NCI-H2196 treated with DMSO at 0.1 percent for 48 hours (cell line): ENCODE measurements at regions not wholly inside any gene's neighbourhood (a gene's known extent, or its start where the extent isn't known, plus 50 kb on each side); places are given as distances from the start of the nearest gene placed in this dataset.
A peak's percentile ranks its signal among the peaks of the same experiment; 100 is the strongest.
"Not testable (repeated sequence)": the region's sequence is repeated elsewhere in the genome, so short reads cannot be mapped to it uniquely, and the experiment has no call there.

Source experiments
- DNase-seq: peaks from one replicate; lab custom pipeline; 2025; ENCODE audit not compliant: unreplicated experiment; lab: John Stamatoyannopoulos, UW

DNA sequence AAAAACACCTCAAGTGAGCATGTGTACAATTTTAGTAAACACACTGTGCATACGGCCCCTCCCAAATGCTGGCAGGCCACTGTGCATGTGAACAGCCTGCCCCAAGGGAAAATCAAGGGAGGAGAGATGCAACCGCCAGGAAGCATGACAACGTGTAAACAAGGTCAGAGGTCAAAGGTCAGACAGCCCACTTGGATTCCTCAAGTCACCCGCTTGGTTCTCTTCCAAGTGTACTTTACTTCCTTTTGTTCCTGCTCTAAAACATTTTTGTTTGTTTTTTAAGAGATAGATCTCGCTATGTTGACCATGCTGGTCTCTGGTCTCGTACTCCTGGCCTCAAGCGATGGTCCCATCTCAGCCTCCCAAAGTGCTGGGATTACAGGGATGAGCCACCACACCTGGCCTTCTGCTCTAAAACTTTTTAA is 126.7 kb upstream of the SHB start:
- no peak for DNase-seq

DNA sequence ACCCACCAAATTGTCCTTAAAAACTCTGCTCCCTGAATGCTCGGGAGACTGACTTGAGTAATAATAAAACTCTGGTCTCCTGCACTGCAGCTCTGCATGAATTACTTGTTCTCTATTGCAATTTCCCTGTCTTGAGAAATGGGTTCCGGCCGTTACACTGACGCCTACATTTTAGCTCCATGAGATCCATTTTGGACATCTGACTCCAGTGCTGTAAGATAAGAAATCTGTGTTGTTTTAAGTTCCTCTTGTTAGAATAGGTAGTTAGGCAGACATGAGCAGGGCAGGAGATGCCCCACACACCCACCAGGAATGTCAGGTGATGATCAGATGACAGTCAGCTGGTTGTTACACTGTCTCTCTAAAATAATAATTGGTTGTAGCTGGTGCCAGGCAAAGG is 125.8 kb upstream of the SHB start:
- no peak for DNase-seq

DNA sequence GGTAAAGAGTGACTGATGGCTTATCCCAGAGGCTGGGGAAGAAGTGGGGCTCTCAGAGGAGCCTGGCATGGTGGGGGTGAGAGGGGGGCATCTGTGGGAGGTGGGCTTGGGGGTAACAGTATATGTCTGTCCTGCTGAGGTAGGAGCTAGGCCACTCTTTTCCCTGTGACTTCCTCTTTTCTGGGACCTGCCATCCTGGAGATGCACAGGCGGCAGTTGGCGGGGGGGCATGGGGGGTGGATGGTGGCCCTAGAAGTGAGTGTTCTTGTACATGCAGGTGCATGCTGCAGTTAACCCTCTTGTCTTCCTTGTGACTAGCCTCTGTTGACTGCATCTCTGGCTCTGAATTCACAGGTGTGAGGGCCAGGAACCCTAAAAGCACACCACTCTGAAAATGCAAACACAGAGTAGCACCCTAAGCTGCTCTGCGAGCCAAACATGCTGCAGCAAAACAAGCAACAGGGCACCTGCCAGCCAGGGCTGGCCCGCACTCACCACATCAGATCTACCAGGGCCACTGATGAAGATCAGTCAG is 123.8 kb upstream of the SHB start:
- DNase-seq: no peak

DNA sequence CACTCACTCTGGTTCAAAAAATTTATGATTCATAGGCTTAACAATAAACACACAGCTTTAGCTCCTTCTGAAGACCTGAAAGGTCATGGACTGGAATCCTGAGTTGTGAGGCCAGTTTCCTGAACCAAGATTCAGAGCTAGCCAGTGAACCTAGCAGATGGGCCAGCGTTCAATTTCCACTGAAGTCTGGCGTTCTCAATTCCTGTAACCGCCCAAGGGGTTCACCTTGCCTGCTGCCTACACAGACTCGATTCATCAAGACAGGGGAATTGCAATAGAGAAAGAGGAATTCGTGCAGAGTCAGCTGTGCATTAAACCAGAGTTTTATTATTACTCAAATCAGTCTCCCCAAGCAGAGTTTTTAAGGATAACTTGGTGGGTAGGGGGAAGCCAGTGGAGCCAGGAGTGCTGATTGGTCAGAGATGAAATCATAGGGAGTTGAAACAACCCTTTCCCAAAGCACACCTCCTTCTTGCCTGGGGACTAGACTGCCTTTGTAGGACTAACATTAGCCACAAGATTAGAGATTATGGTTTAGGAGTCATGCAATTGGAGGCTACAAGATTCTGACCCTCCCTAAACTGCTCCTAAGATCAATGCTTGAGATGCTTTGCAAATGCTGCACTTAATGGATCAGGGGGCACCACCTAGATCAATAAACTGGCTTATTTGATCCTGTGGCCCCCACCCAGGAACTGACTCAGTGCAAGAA is 117.5 kb upstream of the SHB start:
- DNase-seq: no peak

- no peak for DNase-seq
Measured at GRCh38 chr9:38185647-38186403, 116.8 kb upstream of the SHB start.

GRCh38 chr9:38183994-38184568 is 115.1 kb upstream of the SHB start:
- DNase-seq: no peak

DNA sequence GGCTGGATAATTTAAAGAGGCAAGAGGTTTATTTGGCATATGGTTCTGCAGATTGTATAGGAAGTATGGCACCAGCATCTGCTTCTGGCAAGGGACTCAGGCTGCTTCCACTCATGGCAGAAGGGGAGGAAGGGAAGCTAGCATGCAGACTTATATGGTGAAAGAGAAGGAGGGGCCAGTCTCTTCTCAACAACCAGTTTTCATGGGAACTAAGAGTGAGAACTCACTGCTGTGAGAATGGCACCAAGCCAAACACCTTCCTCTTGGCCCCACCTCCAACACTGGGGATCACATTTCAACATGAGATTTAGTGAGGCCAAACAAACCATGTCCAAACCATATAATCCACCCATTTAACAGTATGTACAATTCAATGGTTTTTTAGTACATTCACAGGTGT is 113.3 kb upstream of the SHB start:
- DNase-seq: no peak

- DNase-seq: no peak
Measured at GRCh38 chr9:38181866-38182265, 112.8 kb upstream of the SHB start.

GRCh38 chr9:38181232-38181631 is 112.2 kb upstream of the SHB start:
- no peak for DNase-seq

DNA sequence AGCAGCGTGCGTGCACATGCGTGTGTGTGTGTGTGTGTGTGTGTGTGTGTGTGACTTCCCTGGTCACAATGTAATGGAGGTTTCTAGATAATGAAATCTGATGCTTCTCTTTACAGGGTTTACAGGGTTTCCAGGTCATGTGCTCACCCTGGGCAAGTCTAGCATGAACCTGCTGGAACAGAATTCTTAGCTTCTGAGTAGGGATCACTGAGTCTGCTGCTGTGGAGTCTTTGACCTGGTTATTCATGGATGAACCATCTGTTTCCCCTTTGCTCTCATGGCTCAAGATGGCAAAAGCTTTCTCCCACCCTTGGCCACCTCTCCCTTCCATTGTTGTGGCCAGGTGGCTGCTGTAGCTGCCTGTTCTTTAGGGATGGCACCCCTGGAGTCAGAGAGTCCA is 111.6 kb upstream of the SHB start:
- DNase-seq: no peak

DNA sequence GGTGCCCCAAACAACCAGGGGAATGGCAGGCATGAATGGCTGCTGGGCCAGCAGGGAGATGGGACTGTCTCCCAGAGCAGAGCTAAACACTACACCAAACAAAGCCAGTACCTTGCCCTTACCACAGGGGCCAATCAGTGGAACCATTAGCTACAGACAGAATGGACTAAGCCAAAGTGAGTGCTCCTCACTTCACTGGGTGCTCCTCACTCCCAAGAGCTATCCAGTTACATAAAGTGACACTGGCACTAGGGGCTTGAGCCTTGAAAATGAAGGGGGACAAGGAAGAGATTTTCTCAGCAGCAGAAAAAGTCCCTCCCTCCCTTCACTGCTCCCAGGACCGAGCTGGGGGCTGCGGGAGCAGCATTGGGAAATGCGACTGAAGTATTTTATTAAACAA is 110.9 kb upstream of the SHB start:
- DNase-seq: no peak

DNA sequence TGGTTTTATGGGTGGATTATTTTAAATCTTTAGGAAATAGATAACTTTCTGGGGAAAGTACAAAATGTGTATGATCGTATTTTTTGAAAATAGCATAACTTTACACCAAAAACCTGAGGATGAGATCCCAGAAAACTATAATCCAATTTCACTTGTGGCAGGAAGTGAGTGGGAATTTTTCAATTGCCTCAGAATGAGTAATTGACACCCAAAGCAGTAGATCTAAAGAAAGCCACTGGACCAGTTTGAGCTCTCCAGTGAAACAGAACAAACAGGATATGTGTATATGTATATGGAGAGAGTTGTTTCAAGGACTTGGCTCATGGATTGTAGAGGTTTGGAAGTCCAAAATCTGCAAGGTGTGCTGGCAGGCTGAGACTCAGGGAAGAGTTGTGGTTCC is 109.2 kb upstream of the SHB start:
- peak; percentile 23 for DNase-seq

DNA sequence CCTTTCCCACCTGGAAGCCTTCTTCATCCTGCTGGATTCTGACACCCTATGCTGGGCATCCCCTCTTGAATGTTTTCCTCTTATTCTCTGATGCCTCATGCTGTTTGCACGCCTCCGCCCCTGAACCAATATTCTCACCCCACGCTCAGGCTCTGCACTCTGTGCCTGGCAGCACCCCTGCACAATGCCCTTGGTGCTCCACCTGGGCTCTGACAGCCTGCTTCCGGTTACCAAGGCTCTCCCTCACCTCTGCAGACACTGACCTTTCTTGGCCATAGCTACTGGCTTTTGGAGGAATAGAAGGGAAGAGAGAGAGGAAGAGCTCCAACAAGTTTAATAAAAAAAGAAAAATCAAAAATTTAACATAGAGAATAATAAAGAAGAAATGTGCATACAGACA is 108.7 kb upstream of the SHB start:
- DNase-seq: no peak

DNA sequence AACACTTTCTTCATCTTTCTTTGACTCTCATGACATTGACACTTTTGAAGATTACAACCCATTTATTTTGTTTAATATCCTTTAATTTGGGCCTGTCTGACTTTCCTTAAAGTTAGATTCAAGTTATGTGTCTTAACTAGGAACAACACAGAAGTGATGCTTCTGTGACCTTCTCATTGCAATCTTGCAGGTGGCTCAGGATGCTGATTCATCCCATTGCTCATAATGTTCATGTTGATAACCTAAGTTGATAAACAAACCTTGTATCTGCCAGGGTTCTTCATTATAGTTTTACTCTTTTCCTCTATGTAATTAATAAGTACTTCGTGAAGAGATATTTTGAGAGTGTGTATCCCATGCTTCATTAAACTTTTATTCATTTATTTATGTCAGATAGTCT is 107.2 kb upstream of the SHB start:
- DNase-seq: no peak

- DNase-seq: no peak
Measured at GRCh38 chr9:38175423-38175822, 106.4 kb upstream of the SHB start.

- DNase-seq: no peak
Measured at GRCh38 chr9:38172586-38172985, 103.6 kb upstream of the SHB start.

DNA sequence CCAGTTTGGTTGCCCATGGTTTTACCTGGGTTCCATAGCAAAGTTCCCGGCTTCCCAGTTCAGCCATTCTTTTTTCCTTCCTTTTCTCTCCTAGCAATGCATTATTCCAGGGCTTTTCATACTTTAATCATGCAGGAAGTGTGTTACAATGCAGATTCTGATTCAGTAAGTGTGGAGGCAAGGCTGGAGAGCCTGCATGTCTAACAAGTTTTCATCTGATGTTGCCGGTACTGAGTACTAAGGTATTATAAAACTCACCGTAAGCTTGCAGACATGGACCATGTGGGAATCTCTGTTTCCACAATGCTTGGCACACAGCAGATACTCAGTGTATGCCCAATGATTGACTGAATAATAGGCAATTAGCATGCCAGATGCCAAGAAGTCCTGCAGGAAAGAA is 102.9 kb upstream of the SHB start:
- DNase-seq: no peak

GRCh38 chr9:38171538-38171884 is 102.5 kb upstream of the SHB start:
- no peak for DNase-seq

GRCh38 chr9:38170763-38171537 is 101.9 kb upstream of the SHB start:
- DNase-seq: not testable (repeated sequence)

DNA sequence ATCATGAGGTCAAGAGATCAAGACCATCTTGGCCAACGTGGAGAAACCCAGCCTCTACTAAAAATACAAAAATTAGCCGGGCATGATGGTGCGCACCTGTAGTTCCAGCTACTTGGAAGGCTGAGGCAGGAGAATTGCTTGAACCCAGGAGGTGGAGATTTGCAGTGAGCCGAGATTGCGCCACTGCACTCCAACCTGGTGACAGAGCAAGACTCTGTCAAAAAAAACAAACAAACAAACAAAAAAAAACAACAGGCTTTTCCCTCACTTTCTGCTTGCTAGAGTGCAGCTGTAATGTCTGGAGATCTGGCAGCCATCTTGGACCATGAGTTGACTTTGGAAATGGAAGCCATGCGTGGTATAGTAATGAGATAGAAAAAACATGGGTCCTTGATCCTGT is 101.1 kb upstream of the SHB start:
- DNase-seq: not testable (repeated sequence)

GRCh38 chr9:38166501-38166900 is 97.5 kb upstream of the SHB start:
- DNase-seq: no peak
